HEK293 (cell line): ENCODE measurements at regions not wholly inside any gene's neighbourhood (a gene's known extent, or its start where the extent isn't known, plus 50 kb on each side); places are given as distances from the start of the nearest gene placed in this dataset.

ENCODE experiments used
- CTCF ChIA-PET: fragments of 350-600 bp; formaldehyde crosslinking; extraction: SDS; loops from one replicate; lab custom pipeline; 2021; ENCODE audit warnings: antibody characterized with exemption; lab: Yijun Ruan, JAX
- POLR2A ChIA-PET: fragments of 300-600 bp; formaldehyde crosslinking; extraction: SDS; loops from one replicate; lab custom pipeline; 2020; ENCODE audit warnings: antibody characterized with exemption, inconsistent platforms; lab: Yijun Ruan, JAX
- H3K27ac ChIP-seq: fragments of 200-500 bp; sonication (Bioruptor generic); 2 replicates; pipeline ENCODE4 v1.5.1; 2014; ENCODE audit warnings: low read depth, low read length, control low read depth, inconsistent platforms; ENCODE audit errors: extremely low read depth
- H3K36me3 ChIP-seq, 2 experiments: fragments of 200-500 bp in 1 of 2; sonication (Bioruptor generic) in 1 of 2; 1 replicate in 1 of 2; 2 replicates in 1 of 2; pipeline ENCODE4 v1.5.1; 2014 to 2017; ENCODE audit warnings: inconsistent platforms in 2 of 2, low read length in 2 of 2; ENCODE audit not compliant: control insufficient read depth in 2 of 2, insufficient read depth in 1 of 2
- H3K4me1 ChIP-seq: fragments of 200-500 bp; sonication (Bioruptor generic); 2 replicates; pipeline ENCODE4 v1.5.1; 2014; ENCODE audit warnings: mild to moderate bottlenecking, low read length, inconsistent platforms; ENCODE audit not compliant: control insufficient read depth, insufficient read depth
- H3K4me3 ChIP-seq: 2 replicates; pipeline ENCODE4 v1.5.1; 2011; ENCODE audit warnings: low read depth, mild to moderate bottlenecking, control low read depth, low read length, moderate library complexity
- H3K9me3 ChIP-seq: fragments of 200-500 bp; sonication (Bioruptor generic); 2 replicates; pipeline ENCODE4 v1.5.1; 2014; ENCODE audit warnings: low read depth, low read length, inconsistent platforms; ENCODE audit not compliant: control insufficient read depth, insufficient read depth
- GLIS1 ChIP-seq: fragments of 450-650 bp; formaldehyde crosslinking; IDR thresholded peaks from 2 replicates; pipeline ENCODE4 v1.5.1; 2016; ENCODE audit warnings: missing biosample characterization, missing genetic modification characterization
- KLF10 ChIP-seq: fragments of 450-650 bp; IDR thresholded peaks from 2 replicates; pipeline ENCODE4 v1.5.1; 2018; ENCODE audit warnings: missing biosample characterization, mild to moderate bottlenecking, missing genetic modification characterization
- KLF9 ChIP-seq: fragments of 450-650 bp; formaldehyde crosslinking; IDR thresholded peaks from 2 replicates; pipeline ENCODE4 v1.5.1; 2016; ENCODE audit warnings: missing biosample characterization, missing genetic modification characterization, low read depth
- PRDM2 ChIP-seq: fragments of 450-650 bp; formaldehyde crosslinking; IDR thresholded peaks from 2 replicates; pipeline ENCODE4 v1.5.1; 2016; ENCODE audit warnings: missing biosample characterization, missing genetic modification characterization, borderline replicate concordance
- SALL2 ChIP-seq: fragments of 450-650 bp; formaldehyde crosslinking; IDR thresholded peaks from 2 replicates; pipeline ENCODE4 v1.5.0; 2017; ENCODE audit warnings: missing biosample characterization, mild to moderate bottlenecking, missing genetic modification characterization, borderline replicate concordance
- SCRT2 ChIP-seq: fragments of 450-650 bp; formaldehyde crosslinking; IDR thresholded peaks from 2 replicates; pipeline ENCODE4 v1.5.1; 2016; ENCODE audit warnings: missing biosample characterization, missing genetic modification characterization
- ZBTB7A ChIP-seq: fragments of 450-650 bp; formaldehyde crosslinking; IDR thresholded peaks from 2 replicates; pipeline ENCODE4 v1.5.1; 2016; ENCODE audit warnings: low read depth, missing biosample characterization, missing genetic modification characterization
- ZNF211 ChIP-seq: fragments of 450-650 bp; formaldehyde crosslinking; IDR thresholded peaks from 2 replicates; pipeline ENCODE4 v1.5.1; 2016; ENCODE audit warnings: low read depth, missing biosample characterization, missing genetic modification characterization
- ZNF341 ChIP-seq: fragments of 450-650 bp; formaldehyde crosslinking; IDR thresholded peaks from 2 replicates; pipeline ENCODE4; 2016; ENCODE audit warnings: low read depth, missing biosample characterization, missing genetic modification characterization
- ZNF366 ChIP-seq: fragments of 450-650 bp; formaldehyde crosslinking; conservative IDR thresholded peaks from 2 replicates; pipeline ENCODE4 v1.5.1; 2016; ENCODE audit warnings: missing biosample characterization, missing genetic modification characterization
- ZNF391 ChIP-seq: fragments of 450-650 bp; formaldehyde crosslinking; IDR thresholded peaks from 2 replicates; pipeline ENCODE4 v1.5.1; 2016; ENCODE audit warnings: low read depth, missing biosample characterization, missing genetic modification characterization, borderline replicate concordance
- ZNF416 ChIP-seq: fragments of 450-650 bp; formaldehyde crosslinking; IDR thresholded peaks from 2 replicates; pipeline ENCODE4 v1.5.1; 2016; ENCODE audit warnings: missing biosample characterization, missing genetic modification characterization
- ZNF580 ChIP-seq: fragments of 450-650 bp; formaldehyde crosslinking; IDR thresholded peaks from 2 replicates; pipeline ENCODE4 v1.5.1; 2016; ENCODE audit warnings: missing biosample characterization, missing genetic modification characterization
- ZNF621 ChIP-seq: fragments of 450-650 bp; formaldehyde crosslinking; IDR thresholded peaks from 2 replicates; pipeline ENCODE4 v1.5.1; 2017; ENCODE audit warnings: missing biosample characterization, missing genetic modification characterization
- ZNF639 ChIP-seq: fragments of 450-650 bp; formaldehyde crosslinking; IDR thresholded peaks from 2 replicates; pipeline ENCODE4 v1.5.1; 2016; ENCODE audit warnings: missing biosample characterization, missing genetic modification characterization
- ZNF658 ChIP-seq: fragments of 450-650 bp; formaldehyde crosslinking; IDR thresholded peaks from 2 replicates; pipeline ENCODE4; 2016; ENCODE audit warnings: missing biosample characterization, missing genetic modification characterization
- ZNF76 ChIP-seq: fragments of 450-650 bp; formaldehyde crosslinking; IDR thresholded peaks from 2 replicates; pipeline ENCODE4; 2016; ENCODE audit warnings: low read depth, missing biosample characterization, missing genetic modification characterization, borderline replicate concordance
- ZSCAN23 ChIP-seq: fragments of 450-650 bp; formaldehyde crosslinking; IDR thresholded peaks from 2 replicates; pipeline ENCODE4 v1.5.1; 2016; ENCODE audit warnings: missing biosample characterization, missing genetic modification characterization
- TF ChIP-seq, protein P1 (sequence below): fragments of 450-650 bp; formaldehyde crosslinking; IDR thresholded peaks from 2 replicates; pipeline ENCODE4 v1.5.1; 2016; ENCODE audit warnings: missing biosample characterization, missing genetic modification characterization
- TF ChIP-seq, protein P2 (sequence below): fragments of 450-650 bp; formaldehyde crosslinking; IDR thresholded peaks from 2 replicates; pipeline ENCODE4 v1.5.1; 2016; ENCODE audit warnings: missing biosample characterization, missing genetic modification characterization

GRCh38 chr12:105748806-105749600, 389.8 kb downstream of the NUAK1 start (continued):
- TF ChIP-seq, protein P1, sequence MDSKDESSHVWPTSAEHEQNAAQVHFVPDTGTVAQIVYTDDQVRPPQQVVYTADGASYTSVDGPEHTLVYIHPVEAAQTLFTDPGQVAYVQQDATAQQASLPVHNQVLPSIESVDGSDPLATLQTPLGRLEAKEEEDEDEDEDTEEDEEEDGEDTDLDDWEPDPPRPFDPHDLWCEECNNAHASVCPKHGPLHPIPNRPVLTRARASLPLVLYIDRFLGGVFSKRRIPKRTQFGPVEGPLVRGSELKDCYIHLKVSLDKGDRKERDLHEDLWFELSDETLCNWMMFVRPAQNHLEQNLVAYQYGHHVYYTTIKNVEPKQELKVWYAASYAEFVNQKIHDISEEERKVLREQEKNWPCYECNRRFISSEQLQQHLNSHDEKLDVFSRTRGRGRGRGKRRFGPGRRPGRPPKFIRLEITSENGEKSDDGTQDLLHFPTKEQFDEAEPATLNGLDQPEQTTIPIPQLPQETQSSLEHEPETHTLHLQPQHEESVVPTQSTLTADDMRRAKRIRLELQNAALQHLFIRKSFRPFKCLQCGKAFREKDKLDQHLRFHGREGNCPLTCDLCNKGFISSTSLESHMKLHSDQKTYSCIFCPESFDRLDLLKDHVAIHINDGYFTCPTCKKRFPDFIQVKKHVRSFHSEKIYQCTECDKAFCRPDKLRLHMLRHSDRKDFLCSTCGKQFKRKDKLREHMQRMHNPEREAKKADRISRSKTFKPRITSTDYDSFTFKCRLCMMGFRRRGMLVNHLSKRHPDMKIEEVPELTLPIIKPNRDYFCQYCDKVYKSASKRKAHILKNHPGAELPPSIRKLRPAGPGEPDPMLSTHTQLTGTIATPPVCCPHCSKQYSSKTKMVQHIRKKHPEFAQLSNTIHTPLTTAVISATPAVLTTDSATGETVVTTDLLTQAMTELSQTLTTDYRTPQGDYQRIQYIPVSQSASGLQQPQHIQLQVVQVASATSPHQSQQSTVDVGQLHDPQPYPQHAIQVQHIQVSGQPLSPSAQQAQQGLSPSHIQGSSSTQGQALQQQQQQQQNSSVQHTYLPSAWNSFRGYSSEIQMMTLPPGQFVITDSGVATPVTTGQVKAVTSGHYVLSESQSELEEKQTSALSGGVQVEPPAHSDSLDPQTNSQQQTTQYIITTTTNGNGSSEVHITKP: no peak
- no peak for TF ChIP-seq KLF9 (tag by site-specific recombination)
- TF ChIP-seq, protein P2, sequence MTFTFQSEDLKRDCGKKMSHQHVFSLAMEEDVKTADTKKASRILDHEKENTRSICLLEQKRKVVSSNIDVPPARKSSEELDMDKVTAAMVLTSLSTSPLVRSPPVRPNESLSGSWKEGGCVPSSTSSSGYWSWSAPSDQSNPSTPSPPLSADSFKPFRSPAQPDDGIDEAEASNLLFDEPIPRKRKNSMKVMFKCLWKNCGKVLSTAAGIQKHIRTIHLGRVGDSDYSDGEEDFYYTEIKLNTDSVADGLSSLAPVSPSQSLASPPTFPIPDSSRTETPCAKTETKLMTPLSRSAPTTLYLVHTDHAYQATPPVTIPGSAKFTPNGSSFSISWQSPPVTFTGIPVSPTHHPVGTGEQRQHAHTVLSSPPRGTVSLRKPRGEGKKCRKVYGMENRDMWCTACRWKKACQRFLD (tag by site-specific recombination): no peak

DNA sequence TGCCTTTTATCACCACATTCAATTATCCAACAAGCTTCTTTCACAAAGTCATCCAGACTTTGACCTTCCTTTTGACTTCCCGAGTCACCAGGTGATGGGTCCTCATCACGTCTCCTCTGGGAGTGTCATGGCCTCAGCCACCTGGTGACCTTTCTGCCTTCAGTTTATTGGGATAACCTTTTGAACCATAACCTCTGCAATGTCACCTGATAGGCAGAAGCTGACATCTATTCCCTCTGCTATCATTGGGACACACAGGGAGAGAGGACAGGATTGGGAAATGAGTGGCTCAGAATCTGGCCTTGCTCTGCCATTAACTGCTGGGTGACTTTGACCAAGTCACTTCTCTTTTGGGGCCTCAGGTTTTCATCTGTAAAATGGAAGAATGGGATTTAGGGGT, 388.7 kb downstream of the NUAK1 start:
- TF ChIP-seq ZNF391 (tag by site-specific recombination) (no peak), ZNF416 (no peak), KLF10 (no peak), ZNF366 (no peak), ZNF341 (tag by site-specific recombination) (no peak), SCRT2 (no peak), PRDM2 (tag by site-specific recombination) (no peak), SALL2 (no peak), ZNF580 (tag by site-specific recombination) (no peak), ZNF211 (no peak), ZNF639 (tag by site-specific recombination) (no peak), ZNF621 (tag by site-specific recombination) (no peak), GLIS1 (tag by site-specific recombination) (no peak), ZNF76 (tag by site-specific recombination) (no peak), ZBTB7A (tag by site-specific recombination) (no peak), ZNF658 (no peak), KLF9 (tag by site-specific recombination) (no peak), ZSCAN23 (no peak)
- ChIA-PET POLR2A (no interaction called here), CTCF (no interaction called here)
- no peak overlapping the region for H3K27ac ChIP-seq
- no peaks in the 10 kb centered on the region for H3K36me3 ChIP-seq
- H3K9me3 ChIP-seq: no peaks in the 10 kb centered on the region
- H3K4me3 ChIP-seq: no peak overlapping the region
- no peaks in the 10 kb centered on the region for H3K4me1 ChIP-seq
